GM23338 (cell line): ENCODE measurements at regions not wholly inside any gene's neighbourhood (a gene's known extent, or its start where the extent isn't known, plus 50 kb on each side); places are given as distances from the start of the nearest gene placed in this dataset.

Experiments used
- ATAC-seq: fragments of 200-7000 bp; cut with Tn5 transposase; 3 replicates; pipeline ENCODE4 v1.9.1; 2020
- DNase-seq: peaks from one replicate; pipeline ENCODE4 v3.0.0-alpha.2; 2015; ENCODE audit warnings: low spot score
- H2AFZ ChIP-seq: fragments of 200-600 bp; sonication (generic); 2 replicates; pipeline ENCODE4 v1.8.0; 2016; ENCODE audit warnings: antibody characterized with exemption, mild to moderate bottlenecking, moderate library complexity
- H3F3A ChIP-seq: fragments of 200-600 bp; sonication (generic); replicated peaks from 2 replicates; pipeline ENCODE4 v1.8.0; 2017; ENCODE audit warnings: antibody characterized with exemption, mixed run types, low read depth
- H3K27ac ChIP-seq: fragments of 200-600 bp; sonication (generic); 2 replicates; pipeline ENCODE4 v1.6.1; 2016; ENCODE audit warnings: low read depth
- H3K27me3 ChIP-seq: fragments of 200-600 bp; sonication (generic); 2 replicates; pipeline ENCODE4 v1.8.0; 2016; ENCODE audit warnings: mild to moderate bottlenecking, mixed run types, moderate library complexity; ENCODE audit not compliant: insufficient read depth
- H3K36me3 ChIP-seq: fragments of 200-600 bp; sonication (generic); 2 replicates; pipeline ENCODE4 v1.8.0; 2016; ENCODE audit warnings: mild to moderate bottlenecking; ENCODE audit not compliant: insufficient read depth
- H3K4me1 ChIP-seq: fragments of 200-600 bp; sonication (generic); 2 replicates; pipeline ENCODE4 v1.8.0; 2016; ENCODE audit warnings: mild to moderate bottlenecking, moderate library complexity; ENCODE audit not compliant: insufficient read depth
- H3K4me2 ChIP-seq: fragments of 200-600 bp; sonication (generic); 2 replicates; pipeline ENCODE4 v1.7.1; 2017; ENCODE audit warnings: mixed run types
- H3K4me3 ChIP-seq: fragments of 200-600 bp; sonication (generic); 2 replicates; pipeline ENCODE4 v1.6.1; 2016; ENCODE audit warnings: mixed run types
- H3K79me2 ChIP-seq: fragments of 200-600 bp; sonication (generic); replicated peaks from 2 replicates; pipeline ENCODE4 v1.8.0; 2017; ENCODE audit warnings: mild to moderate bottlenecking; ENCODE audit not compliant: insufficient read depth
- H3K9me2 ChIP-seq: fragments of 200-600 bp; sonication (generic); 2 replicates; pipeline ENCODE4 v1.8.0; 2017; ENCODE audit not compliant: insufficient read depth
- H4K20me1 ChIP-seq: fragments of 200-600 bp; sonication (generic); replicated peaks from 2 replicates; pipeline ENCODE4 v1.8.0; 2017; ENCODE audit warnings: mild to moderate bottlenecking; ENCODE audit not compliant: insufficient read depth
- H3K27ac Mint-ChIP-seq: 2 replicates; pipeline ENCODE4 v1.8.0; 2020; ENCODE audit warnings: inconsistent platforms, mild to moderate bottlenecking, moderate library complexity, mixed read lengths
- H3K27me3 Mint-ChIP-seq: 3 replicates; pipeline ENCODE4 v1.8.0; 2022; ENCODE audit warnings: low read depth, mild to moderate bottlenecking, moderate library complexity, mixed read lengths, inconsistent platforms; ENCODE audit not compliant: insufficient read depth, poor library complexity
- H3K36me3 Mint-ChIP-seq: 3 replicates; pipeline ENCODE4 v1.8.0; 2021; ENCODE audit warnings: low read depth, mild to moderate bottlenecking, inconsistent platforms, moderate library complexity, mixed read lengths
- H3K4me1 Mint-ChIP-seq: 3 replicates; pipeline ENCODE4 v1.8.0; 2020; ENCODE audit warnings: mild to moderate bottlenecking, inconsistent platforms, mixed read lengths
- H3K4me3 Mint-ChIP-seq: 3 replicates; pipeline ENCODE4 v1.8.0; 2021; ENCODE audit warnings: moderate library complexity, mild to moderate bottlenecking, inconsistent platforms, mixed read lengths
- H3K9me3 Mint-ChIP-seq: 3 replicates; pipeline ENCODE4 v1.8.0; 2020; ENCODE audit warnings: moderate library complexity, mild to moderate bottlenecking, inconsistent platforms, mixed read lengths
- EZH2phosphoT487 ChIP-seq: fragments of 200-600 bp; sonication (generic); IDR thresholded peaks from one replicate; pipeline ENCODE4 v1.8.1; 2018; ENCODE audit warnings: antibody characterized with exemption; ENCODE audit not compliant: unreplicated experiment
- ZNF331 ChIP-seq: fragments of 250-450 bp; sonication (Bioruptor Pico); IDR thresholded peaks from 2 replicates; pipeline ENCODE4 v1.5.0; 2020; ENCODE audit warnings: low read depth, mild to moderate bottlenecking, moderate library complexity
- TF ChIP-seq, protein P1 (sequence below): IDR thresholded peaks from one replicate; pipeline ENCODE4 v1.6.1; 2018; ENCODE audit warnings: antibody characterized with exemption; ENCODE audit not compliant: unreplicated experiment
- TF ChIP-seq, protein P2 (sequence below): fragments of 250-450 bp; sonication (Bioruptor Pico); IDR thresholded peaks from 2 replicates; pipeline ENCODE4 v1.5.0; 2020; ENCODE audit warnings: mild to moderate bottlenecking, moderate library complexity

DNA sequence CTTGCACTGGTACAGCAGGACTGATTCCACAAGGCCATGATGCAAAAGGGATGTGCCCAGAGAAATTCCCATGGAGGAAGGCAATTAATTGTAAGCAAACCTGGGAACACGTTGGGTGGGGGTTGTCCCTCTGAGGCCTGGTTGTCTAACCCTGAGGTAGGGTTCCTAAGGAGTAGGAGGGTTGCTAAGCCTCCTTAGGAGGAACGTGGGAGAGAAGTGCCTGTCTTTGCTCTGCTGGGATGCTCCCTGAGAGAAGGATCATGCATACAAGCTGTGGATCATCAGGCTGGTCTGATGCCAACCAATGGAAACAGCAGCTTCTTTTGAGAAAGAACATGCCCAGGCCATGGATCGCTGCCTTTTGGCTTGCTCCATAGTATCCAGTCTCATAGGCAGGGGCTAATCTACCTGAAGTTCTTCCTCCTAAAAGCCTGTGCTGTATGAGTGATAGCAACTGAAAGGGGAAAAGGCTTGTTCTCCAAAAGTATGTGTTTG is 203.7 kb upstream of the NPVF start:
- H4K20me1 ChIP-seq, result no peaks in the 10 kb centered on the region
- H3K36me3 ChIP-seq, result no peaks in the 10 kb centered on the region
- no peak for DNase-seq
- Mint-ChIP-seq H3K4me1 (peaks cover 19% of the 10 kb centered on the region; the same call in 2 of the 3 replicates), H3K4me3 (no peak overlapping the region), H3K27ac (no peak overlapping the region), H3K36me3 (no peaks in the 10 kb centered on the region), H3K9me3 (no peaks in the 10 kb centered on the region), H3K27me3 (no peaks in the 10 kb centered on the region)
- H2AFZ ChIP-seq, result no peak overlapping the region
- H3K9me2 ChIP-seq, result no peaks in the 10 kb centered on the region
- H3F3A ChIP-seq, result no peaks in the 10 kb centered on the region
- no peak overlapping the region for H3K4me3 ChIP-seq
- TF ChIP-seq, protein P1, sequence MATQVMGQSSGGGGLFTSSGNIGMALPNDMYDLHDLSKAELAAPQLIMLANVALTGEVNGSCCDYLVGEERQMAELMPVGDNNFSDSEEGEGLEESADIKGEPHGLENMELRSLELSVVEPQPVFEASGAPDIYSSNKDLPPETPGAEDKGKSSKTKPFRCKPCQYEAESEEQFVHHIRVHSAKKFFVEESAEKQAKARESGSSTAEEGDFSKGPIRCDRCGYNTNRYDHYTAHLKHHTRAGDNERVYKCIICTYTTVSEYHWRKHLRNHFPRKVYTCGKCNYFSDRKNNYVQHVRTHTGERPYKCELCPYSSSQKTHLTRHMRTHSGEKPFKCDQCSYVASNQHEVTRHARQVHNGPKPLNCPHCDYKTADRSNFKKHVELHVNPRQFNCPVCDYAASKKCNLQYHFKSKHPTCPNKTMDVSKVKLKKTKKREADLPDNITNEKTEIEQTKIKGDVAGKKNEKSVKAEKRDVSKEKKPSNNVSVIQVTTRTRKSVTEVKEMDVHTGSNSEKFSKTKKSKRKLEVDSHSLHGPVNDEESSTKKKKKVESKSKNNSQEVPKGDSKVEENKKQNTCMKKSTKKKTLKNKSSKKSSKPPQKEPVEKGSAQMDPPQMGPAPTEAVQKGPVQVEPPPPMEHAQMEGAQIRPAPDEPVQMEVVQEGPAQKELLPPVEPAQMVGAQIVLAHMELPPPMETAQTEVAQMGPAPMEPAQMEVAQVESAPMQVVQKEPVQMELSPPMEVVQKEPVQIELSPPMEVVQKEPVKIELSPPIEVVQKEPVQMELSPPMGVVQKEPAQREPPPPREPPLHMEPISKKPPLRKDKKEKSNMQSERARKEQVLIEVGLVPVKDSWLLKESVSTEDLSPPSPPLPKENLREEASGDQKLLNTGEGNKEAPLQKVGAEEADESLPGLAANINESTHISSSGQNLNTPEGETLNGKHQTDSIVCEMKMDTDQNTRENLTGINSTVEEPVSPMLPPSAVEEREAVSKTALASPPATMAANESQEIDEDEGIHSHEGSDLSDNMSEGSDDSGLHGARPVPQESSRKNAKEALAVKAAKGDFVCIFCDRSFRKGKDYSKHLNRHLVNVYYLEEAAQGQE, result no peak
- TF ChIP-seq EZH2phosphoT487, result no peak
- no peak for TF ChIP-seq ZNF331 (CRISPR knock-in tag)
- TF ChIP-seq, protein P2, sequence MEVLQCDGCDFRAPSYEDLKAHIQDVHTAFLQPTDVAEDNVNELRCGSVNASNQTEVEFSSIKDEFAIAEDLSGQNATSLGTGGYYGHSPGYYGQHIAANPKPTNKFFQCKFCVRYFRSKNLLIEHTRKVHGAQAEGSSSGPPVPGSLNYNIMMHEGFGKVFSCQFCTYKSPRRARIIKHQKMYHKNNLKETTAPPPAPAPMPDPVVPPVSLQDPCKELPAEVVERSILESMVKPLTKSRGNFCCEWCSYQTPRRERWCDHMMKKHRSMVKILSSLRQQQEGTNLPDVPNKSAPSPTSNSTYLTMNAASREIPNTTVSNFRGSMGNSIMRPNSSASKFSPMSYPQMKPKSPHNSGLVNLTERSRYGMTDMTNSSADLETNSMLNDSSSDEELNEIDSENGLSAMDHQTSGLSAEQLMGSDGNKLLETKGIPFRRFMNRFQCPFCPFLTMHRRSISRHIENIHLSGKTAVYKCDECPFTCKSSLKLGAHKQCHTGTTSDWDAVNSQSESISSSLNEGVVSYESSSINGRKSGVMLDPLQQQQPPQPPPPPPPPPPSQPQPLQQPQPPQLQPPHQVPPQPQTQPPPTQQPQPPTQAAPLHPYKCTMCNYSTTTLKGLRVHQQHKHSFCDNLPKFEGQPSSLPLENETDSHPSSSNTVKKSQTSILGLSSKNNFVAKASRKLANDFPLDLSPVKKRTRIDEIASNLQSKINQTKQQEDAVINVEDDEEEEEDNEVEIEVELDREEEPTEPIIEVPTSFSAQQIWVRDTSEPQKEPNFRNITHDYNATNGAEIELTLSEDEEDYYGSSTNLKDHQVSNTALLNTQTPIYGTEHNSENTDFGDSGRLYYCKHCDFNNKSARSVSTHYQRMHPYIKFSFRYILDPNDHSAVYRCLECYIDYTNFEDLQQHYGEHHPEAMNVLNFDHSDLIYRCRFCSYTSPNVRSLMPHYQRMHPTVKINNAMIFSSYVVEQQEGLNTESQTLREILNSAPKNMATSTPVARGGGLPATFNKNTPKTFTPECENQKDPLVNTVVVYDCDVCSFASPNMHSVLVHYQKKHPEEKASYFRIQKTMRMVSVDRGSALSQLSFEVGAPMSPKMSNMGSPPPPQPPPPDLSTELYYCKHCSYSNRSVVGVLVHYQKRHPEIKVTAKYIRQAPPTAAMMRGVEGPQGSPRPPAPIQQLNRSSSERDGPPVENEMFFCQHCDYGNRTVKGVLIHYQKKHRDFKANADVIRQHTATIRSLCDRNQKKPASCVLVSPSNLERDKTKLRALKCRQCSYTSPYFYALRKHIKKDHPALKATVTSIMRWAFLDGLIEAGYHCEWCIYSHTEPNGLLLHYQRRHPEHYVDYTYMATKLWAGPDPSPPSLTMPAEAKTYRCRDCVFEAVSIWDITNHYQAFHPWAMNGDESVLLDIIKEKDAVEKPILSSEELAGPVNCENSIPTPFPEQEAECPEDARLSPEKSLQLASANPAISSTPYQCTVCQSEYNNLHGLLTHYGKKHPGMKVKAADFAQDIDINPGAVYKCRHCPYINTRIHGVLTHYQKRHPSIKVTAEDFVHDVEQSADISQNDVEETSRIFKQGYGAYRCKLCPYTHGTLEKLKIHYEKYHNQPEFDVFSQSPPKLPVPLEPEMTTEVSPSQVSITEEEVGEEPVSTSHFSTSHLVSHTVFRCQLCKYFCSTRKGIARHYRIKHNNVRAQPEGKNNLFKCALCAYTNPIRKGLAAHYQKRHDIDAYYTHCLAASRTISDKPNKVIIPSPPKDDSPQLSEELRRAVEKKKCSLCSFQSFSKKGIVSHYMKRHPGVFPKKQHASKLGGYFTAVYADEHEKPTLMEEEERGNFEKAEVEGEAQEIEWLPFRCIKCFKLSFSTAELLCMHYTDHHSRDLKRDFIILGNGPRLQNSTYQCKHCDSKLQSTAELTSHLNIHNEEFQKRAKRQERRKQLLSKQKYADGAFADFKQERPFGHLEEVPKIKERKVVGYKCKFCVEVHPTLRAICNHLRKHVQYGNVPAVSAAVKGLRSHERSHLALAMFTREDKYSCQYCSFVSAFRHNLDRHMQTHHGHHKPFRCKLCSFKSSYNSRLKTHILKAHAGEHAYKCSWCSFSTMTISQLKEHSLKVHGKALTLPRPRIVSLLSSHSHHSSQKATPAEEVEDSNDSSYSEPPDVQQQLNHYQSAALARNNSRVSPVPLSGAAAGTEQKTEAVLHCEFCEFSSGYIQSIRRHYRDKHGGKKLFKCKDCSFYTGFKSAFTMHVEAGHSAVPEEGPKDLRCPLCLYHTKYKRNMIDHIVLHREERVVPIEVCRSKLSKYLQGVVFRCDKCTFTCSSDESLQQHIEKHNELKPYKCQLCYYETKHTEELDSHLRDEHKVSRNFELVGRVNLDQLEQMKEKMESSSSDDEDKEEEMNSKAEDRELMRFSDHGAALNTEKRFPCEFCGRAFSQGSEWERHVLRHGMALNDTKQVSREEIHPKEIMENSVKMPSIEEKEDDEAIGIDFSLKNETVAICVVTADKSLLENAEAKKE (CRISPR knock-in tag), result no peak
- no peak overlapping the region for H3K4me2 ChIP-seq
- H3K27ac ChIP-seq, result no peak overlapping the region
- ATAC-seq, result no peak
- H3K79me2 ChIP-seq, result no peaks in the 10 kb centered on the region
- peaks cover 25% of the 10 kb centered on the region; the same call in 1 of the 2 replicates for H3K4me1 ChIP-seq
- H3K27me3 ChIP-seq, result no peaks in the 10 kb centered on the region
